Activated CD8-positive, alpha-beta memory T cell treated with anti-CD3 and anti-CD28 coated beads, Interleukin-2, amount 50 U/mL, for 24 hours (primary cell): ENCODE measurements at regions not wholly inside any gene's neighbourhood (a gene's known extent, or its start where the extent isn't known, plus 50 kb on each side); places are given as distances from the start of the nearest gene placed in this dataset.

Experiments used
- DNase-seq: peaks from one replicate; pipeline ENCODE4 v3.0.0-alpha.2; 2020; ENCODE audit errors: extremely low read depth

DNA sequence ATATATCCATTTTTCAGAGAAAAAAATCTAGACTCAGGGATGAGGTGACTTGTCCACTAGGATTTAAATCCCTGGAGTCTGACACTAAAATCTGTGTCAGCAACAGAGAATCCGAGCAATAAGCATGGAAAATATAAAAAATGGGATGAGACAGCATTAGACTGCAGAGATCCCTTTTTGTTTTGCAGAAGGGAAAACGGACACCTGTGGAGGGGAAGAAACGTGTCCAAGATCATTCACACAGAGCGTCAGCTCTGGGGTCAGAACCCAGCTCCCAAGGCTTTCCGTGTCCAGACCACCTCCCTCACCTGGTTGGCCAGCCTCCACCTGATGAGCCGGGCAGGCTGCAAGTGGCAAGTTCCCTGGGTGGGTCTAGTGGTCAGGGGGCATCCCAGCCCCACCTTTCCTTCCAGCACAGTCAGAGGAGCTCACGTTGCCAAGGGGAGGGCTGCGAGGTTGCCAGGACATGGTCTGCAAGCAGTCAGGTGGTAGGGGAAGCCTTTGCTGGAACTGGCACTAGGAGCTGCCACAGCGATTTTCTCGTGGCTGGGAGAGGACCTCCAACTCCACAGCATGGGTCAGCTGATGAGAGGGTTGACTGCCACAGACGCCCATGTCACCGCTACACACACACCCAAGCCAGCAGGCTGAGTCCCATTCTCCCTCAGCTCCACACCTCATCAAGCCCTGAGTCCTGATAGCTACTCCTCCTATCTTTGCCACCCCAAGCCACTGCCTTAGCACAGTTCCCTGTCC, 65.9 kb upstream of the CPLX2 start:
- DNase-seq: no peak

DNA sequence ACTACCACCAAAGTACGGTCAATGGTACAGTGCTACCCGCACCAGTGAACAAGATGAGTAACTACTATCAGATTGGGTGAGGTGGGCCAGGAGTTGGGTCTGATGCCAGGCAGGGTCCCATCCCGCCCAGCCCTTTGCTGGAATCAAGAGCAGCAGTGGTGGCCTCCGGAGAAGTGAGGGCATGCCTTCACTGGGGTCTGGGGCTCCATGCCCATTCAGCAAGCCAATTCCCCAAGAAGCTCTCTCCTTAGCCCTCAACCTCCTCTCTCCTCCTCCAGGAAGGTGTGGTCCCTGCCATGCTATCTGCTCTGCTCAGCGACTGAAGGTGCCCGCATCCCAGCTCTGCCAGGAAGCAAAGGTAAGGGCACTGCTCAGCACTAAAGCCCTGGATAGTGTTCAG, 62.7 kb upstream of the CPLX2 start:
- DNase-seq: no peak

DNA sequence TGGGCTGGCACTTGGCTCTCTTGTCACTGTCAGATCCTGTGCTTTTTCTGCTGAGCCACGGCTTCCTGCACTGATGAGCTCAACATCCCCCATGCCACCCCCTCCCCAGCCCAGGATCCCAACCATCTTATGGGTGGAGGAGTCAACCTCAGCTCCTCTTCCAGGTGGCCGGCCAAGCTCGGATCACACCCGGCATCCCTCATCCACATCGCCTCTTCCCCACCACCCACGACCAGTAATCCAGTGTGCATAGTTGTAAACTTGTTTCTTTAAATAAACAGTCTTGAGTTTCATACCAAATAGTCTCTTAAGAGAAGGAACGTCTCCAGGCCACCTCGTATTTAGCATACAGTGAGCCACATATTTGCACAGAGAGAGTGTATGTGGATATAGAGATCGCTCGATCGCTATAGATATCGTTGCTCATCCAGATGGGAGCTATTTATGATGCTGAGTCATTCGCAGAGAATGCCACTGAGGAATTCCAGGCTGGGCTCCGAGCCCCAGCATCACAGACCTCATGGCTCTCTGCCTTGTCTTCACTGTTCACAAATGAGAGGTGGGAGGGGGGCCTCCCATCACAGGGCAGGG, 61.8 kb upstream of the CPLX2 start:
- no peak for DNase-seq

DNA sequence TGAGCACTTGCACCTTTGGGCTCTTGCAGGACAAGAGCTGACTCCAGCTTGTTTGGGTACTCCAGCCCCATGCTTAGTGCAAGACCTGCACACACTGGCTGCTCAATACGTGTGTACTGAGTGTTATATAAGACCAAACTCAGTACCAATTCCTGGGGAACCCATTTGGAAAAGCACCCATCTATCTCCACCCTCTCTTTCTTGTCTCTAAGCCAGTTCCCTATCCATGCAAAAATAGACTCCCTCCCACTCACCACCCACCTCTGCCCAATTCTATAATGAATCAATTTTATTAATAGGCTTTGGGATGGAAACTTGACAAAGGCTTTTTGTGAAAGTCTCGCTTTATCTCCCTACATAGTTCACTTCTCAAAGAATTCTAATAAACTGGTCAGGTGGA, 60.9 kb upstream of the CPLX2 start:
- no peak for DNase-seq

DNA sequence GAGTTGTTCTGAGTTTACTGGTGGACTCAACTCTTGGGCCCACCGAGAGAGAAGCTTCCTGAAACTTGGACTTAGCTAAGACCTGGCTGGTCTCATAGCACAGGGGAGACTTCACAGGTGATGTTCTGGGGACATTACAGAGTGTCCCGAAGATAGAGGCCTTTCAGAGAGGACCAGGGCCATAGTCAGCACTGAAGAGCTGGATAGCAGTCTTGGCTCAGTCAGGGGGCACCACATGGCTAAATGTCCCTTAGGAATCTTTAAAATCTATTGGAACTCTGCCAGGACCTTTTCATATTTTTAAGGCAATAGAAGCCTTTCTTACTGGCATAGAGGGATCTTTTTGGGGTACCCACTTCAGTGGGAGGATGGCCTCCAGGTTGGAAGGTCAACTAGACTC, 59.8 kb upstream of the CPLX2 start:
- DNase-seq: no peak

DNA sequence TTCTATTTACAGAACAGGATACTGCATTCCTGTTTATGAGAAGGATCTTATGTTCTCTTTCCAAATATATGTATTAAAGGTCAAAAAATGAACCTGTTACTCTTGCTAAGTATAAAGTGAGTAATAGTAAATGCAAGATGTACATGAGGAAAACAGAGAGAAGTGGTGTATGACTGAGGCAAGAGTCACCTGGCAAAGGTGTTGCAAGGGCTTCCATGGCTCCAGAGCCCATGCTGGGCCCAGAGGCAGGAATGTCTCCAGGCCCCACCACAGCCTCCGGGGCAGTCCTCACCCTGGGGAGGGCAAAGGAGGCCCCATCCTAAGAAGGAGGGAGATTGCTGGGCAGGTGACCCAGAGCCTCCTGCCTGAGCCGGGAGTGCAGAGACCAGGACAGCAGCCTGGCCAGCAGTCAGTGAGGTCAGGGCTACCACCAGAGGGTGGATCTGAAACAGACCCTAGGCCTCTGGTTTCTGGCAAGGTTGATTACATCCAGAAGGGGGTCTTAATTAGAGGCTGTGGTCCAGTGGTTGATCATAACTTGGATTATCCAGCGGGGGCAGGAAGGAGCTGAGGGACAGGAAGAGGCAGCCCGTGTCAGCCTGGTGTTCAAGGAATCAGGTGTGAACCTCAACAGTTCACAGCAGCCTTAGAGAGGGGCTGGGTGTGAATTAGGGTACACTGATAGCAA, 57.3 kb upstream of the CPLX2 start:
- DNase-seq: no peak

DNA sequence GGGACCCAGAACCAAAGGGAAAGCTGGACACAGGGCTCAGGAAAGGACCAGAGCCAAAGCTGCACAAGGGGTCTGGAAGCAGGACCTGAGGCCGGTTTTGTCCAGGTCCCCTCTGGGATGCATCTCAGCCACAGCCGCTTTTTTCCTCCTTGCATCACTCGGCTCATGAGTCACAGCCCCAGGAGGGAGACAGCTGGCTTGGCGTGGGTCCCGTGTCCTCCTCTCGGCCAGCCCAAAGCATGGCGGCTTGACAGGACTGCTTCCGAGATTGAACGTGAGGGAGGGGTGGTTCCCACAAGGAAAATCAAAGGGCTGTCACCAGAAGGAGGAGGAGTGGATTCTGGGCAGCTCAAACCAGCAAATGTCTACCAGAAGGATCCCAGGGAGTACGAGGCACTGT, 56.7 kb upstream of the CPLX2 start:
- no peak for DNase-seq

DNA sequence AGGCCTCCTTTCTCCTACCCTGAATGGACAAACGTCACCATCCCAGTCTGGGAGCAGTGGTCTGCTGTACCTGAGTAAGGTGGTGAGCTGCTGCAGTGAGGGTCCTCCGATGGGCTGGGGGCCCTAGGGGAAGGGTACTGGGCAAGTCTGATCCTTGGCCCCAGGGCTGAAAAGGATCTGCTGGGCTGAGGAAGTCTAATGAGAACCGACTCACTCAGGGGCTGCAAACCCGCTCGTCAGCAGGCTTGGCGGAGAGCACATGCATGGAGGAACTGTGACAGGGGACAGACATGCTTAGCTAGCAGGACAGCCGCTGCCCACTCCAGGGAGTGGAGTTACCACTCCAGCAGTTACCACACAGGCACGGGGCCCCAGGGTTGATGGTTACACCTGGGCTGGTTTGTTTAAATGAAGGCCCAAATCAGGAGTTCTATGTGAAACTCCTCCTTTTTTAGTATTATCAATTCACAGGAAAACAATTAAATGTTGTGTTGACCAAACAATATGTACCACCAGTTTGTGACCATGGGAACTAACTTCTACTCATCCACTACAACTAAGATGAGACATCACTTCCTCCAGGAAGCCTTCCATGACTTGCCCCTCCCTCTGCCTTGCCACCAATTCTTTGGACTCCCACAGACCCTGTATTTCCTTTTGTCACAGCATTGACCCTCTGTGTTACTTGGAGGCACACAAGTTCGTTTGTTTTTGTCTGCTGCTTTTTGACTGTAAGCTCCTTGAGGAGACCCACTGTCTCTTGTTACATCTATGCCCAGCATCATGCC, 56.1 kb upstream of the CPLX2 start:
- DNase-seq: no peak

DNA sequence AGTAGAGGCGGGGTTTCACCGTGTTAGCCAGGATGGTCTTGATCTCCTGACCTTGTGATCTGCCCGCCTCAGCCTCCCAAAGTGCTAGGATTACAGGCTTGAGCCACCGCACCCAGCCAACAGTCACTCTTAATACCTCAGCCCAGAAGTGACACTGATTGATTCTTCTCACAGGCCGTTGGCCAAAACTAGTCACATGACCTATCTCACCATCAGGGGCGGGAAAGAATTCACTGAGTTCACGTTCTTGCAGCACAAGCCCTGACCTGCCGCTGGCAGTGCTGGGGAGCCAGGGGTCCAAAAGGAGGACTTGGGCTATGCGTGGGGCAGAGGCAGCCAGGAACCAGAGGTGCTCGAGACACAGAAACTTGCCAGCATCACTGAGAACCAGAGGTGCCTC, 55.0 kb upstream of the CPLX2 start:
- no peak for DNase-seq

DNA sequence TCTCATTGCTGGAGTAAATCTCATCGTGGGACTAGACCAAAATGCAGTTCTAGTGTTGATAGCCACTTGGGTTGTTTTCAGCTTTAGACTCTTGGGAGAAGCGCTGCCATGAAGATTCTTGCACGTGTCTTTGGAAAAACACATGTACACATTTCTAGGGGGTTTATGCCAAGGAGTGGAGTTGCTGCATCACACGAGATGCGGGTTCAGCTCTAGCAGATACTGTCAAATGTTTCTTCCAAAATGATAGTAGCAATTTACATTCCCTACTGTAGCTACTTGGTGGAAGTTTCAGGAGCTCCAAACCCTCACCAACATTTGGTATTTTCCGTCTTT, 52.3 kb upstream of the CPLX2 start:
- DNase-seq: no peak

DNA sequence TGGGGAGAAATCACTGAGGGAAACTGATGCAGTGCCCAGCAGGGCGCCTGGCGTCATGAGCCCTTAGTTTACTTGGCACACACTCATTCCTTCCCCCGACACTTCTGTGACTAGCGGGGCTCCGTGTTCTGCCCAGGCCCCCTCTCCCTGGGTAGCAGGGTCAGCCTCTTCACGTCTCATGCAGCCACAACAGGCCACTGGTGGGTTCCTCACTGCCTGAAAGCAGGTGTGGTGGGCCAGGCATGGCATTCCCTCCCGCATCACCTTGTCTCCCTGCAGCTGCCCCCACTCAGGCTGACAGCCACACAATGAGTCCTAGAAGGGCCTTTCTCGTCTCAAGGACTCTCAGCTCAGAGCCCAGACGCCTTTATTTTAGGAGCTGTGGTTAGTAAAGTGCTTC, 51.1 kb upstream of the CPLX2 start:
- no peak for DNase-seq
